Glomerular endothelial cell (primary cell): ENCODE measurements at regions not wholly inside any gene's neighbourhood (a gene's known extent, or its start where the extent isn't known, plus 50 kb on each side); places are given as distances from the start of the nearest gene placed in this dataset.

Experiments used
- DNase-seq: peaks from one replicate; pipeline ENCODE4 v3.0.0-alpha.2; 2011; ENCODE audit warnings: low read depth, low spot score; ENCODE audit errors: extremely low read depth

- DNase-seq = no peak
These were observed 775.4 kb upstream of the ROBO1 start for GRCh38 chr3:80543154-80543553.

GRCh38 chr3:80542456-80542855 lies 774.7 kb upstream of the ROBO1 start:
- DNase-seq = no peak

GRCh38 chr3:80537680-80538079 lies 769.9 kb upstream of the ROBO1 start:
- no peak for DNase-seq

GRCh38 chr3:80535286-80535685 lies 767.5 kb upstream of the ROBO1 start:
- no peak for DNase-seq

GRCh38 chr3:80533553-80533952 lies 765.8 kb upstream of the ROBO1 start:
- no peak for DNase-seq

GRCh38 chr3:80526153-80526552 lies 758.4 kb upstream of the ROBO1 start:
- DNase-seq = no peak

- no peak for DNase-seq
These were observed 753.3 kb upstream of the ROBO1 start for GRCh38 chr3:80521081-80521480.

GRCh38 chr3:80519436-80519835 lies 751.6 kb upstream of the ROBO1 start:
- DNase-seq = no peak

- DNase-seq = no peak
These were observed 728.7 kb upstream of the ROBO1 start for GRCh38 chr3:80496452-80496851.

- no peak for DNase-seq
These were observed 724.4 kb upstream of the ROBO1 start for GRCh38 chr3:80492162-80492561.

- DNase-seq = no peak
These were observed 705.2 kb upstream of the ROBO1 start for GRCh38 chr3:80472961-80473360.

- no peak for DNase-seq
These were observed 704.7 kb upstream of the ROBO1 start for GRCh38 chr3:80472459-80472858.

- no peak for DNase-seq
These were observed 702.6 kb upstream of the ROBO1 start for GRCh38 chr3:80470433-80470832.

GRCh38 chr3:80465746-80466145 lies 697.9 kb upstream of the ROBO1 start:
- DNase-seq = no peak

- DNase-seq = no peak
These were observed 683.6 kb upstream of the ROBO1 start for GRCh38 chr3:80451393-80451792.

GRCh38 chr3:80445641-80446040 lies 677.8 kb upstream of the ROBO1 start:
- DNase-seq = no peak

- DNase-seq = no peak
These were observed 677.3 kb upstream of the ROBO1 start for GRCh38 chr3:80445053-80445452.

- no peak for DNase-seq
These were observed 671.7 kb upstream of the ROBO1 start for GRCh38 chr3:80439490-80439889.

- no peak for DNase-seq
These were observed 666.6 kb upstream of the ROBO1 start for GRCh38 chr3:80434366-80434765.

- DNase-seq = no peak
These were observed 657.2 kb upstream of the ROBO1 start for GRCh38 chr3:80424951-80425350.

- DNase-seq = no peak
These were observed 640.4 kb upstream of the ROBO1 start for GRCh38 chr3:80408030-80408721.

- no peak for DNase-seq
These were observed 637.8 kb upstream of the ROBO1 start for GRCh38 chr3:80405618-80406017.

GRCh38 chr3:80395023-80395422 lies 627.2 kb upstream of the ROBO1 start:
- no peak for DNase-seq
